ENCODE measurements at regions not wholly inside any gene's neighbourhood (a gene's known extent, or its start where the extent isn't known, plus 50 kb on each side); places are given as distances from the start of the nearest gene placed in this dataset.
"Not testable (repeated sequence)": the region's sequence is repeated elsewhere in the genome, so short reads cannot be mapped to it uniquely, and the experiment has no call there.

GRCh38 chr15:35956056-35956455 is 410.1 kb upstream of the DPH6 start:
- no peak for DNase-seq
- Mint-ChIP-seq H3K27ac (no peak overlapping the region), H3K4me1 (ENCODE audit: low read depth) (no peaks in the 10 kb centered on the region), H3K4me3 (no peak overlapping the region), H3K27me3 (no peaks in the 10 kb centered on the region), H3K9me3 (no peaks in the 10 kb centered on the region), H3K36me3 (ENCODE audit: low read depth) (no peaks in the 10 kb centered on the region)
- CTCF ChIA-PET: no interaction called here
- POLR2A ChIA-PET: no interaction called here
- ATAC-seq: no peak
- TF ChIP-seq, protein P1, sequence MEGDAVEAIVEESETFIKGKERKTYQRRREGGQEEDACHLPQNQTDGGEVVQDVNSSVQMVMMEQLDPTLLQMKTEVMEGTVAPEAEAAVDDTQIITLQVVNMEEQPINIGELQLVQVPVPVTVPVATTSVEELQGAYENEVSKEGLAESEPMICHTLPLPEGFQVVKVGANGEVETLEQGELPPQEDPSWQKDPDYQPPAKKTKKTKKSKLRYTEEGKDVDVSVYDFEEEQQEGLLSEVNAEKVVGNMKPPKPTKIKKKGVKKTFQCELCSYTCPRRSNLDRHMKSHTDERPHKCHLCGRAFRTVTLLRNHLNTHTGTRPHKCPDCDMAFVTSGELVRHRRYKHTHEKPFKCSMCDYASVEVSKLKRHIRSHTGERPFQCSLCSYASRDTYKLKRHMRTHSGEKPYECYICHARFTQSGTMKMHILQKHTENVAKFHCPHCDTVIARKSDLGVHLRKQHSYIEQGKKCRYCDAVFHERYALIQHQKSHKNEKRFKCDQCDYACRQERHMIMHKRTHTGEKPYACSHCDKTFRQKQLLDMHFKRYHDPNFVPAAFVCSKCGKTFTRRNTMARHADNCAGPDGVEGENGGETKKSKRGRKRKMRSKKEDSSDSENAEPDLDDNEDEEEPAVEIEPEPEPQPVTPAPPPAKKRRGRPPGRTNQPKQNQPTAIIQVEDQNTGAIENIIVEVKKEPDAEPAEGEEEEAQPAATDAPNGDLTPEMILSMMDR (IDR thresholded peaks at IDR 0.05): no peak
- intact Hi-C loops (cut with micrococcal nuclease): no loop called here

DNA sequence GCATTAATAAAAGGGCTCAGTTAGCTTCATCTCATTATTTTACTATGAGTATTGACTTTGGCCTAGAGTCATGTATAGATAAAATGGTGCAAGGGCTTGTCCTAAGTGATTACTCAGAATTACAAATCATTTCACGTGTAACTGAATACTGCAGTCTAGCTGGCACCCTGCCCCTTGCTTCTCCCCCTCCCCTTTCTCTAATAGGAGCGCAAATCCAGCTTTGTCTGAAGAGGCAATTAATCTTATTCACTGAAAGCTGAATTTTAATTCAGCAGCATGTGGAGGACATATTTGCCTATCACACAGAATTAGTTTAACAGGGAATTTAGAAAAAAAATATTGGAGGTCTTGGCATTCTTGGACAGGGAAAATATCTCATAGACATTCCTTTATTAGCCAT is 412.1 kb upstream of the DPH6 start:
- no peak for DNase-seq
- ATAC-seq: no peak
- no peaks in the 10 kb centered on the region for H3K27me3 Mint-ChIP-seq
- H3K27ac Mint-ChIP-seq: no peak overlapping the region
- H3K36me3 Mint-ChIP-seq (ENCODE audit: low read depth): no peaks in the 10 kb centered on the region
- H3K4me3 Mint-ChIP-seq: no peak overlapping the region
- TF ChIP-seq, protein P1 (IDR thresholded peaks at IDR 0.05): no peak
- no peaks in the 10 kb centered on the region for H3K9me3 Mint-ChIP-seq
- intact Hi-C loops (cut with micrococcal nuclease): no loop called here
- ChIA-PET CTCF (no interaction called here), POLR2A (interaction anchor here (0.7 kb wide), 1 partner anchor 1748 kb away, joined by 4 read pairs; no protein-coding TSS in a partner anchor)
- H3K4me1 Mint-ChIP-seq (ENCODE audit: low read depth): no peaks in the 10 kb centered on the region

DNA sequence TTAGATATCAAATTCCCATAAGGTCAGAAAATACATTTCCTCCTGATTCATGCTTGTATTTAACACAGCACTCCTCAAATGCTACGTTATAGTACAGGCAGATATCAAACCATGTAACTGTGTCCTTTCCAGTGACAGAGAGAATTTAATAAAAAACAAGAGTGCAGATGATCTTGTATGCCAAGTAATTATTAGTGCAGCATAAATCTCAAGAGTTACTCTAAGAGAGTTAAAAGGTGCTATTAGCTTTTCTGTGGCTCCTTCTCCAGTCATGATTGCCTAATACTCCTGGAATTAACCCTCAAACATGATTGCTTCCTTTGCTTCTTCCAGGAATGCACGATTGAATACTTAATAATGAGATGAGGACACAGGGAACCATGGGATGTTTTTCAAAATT is 413.0 kb upstream of the DPH6 start:
- Mint-ChIP-seq H3K4me3 (no peak overlapping the region), H3K36me3 (ENCODE audit: low read depth) (no peaks in the 10 kb centered on the region), H3K27me3 (no peaks in the 10 kb centered on the region), H3K4me1 (ENCODE audit: low read depth) (no peaks in the 10 kb centered on the region), H3K27ac (no peak overlapping the region), H3K9me3 (no peaks in the 10 kb centered on the region)
- TF ChIP-seq, protein P1 (IDR thresholded peaks at IDR 0.05): no peak
- no peak for ATAC-seq
- CTCF ChIA-PET: no interaction called here
- intact Hi-C loops (cut with micrococcal nuclease): no loop called here
- no peak for DNase-seq
- POLR2A ChIA-PET: no interaction called here

DNA sequence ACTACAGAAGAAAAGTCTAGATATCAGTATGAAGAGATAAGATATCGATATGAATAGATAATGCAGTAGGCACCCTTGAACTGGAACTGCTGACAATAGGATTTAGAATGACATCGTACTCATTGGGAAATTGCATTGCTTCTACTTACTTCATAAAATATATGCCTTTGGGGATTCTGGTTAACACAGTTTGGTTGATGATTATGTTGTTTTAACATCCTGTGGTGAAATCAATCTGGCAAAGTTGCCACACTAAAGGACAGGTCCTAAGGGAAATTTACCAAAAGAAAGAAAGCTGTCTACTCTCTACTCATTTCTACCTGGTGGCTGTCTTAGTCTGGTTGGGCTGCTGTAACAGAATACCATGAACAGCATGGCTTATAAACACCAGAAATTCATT is 417.4 kb upstream of the DPH6 start:
- no peak overlapping the region for H3K27ac Mint-ChIP-seq
- no peaks in the 10 kb centered on the region for H3K27me3 Mint-ChIP-seq
- CTCF ChIA-PET: no interaction called here
- TF ChIP-seq, protein P1 (IDR thresholded peaks at IDR 0.05): no peak
- intact Hi-C loops (cut with micrococcal nuclease): no loop called here
- DNase-seq (no peak), ATAC-seq (no peak)
- H3K4me3 Mint-ChIP-seq: no peak overlapping the region
- H3K4me1 Mint-ChIP-seq (ENCODE audit: low read depth): no peaks in the 10 kb centered on the region
- no peaks in the 10 kb centered on the region for H3K9me3 Mint-ChIP-seq
- POLR2A ChIA-PET: no interaction called here
- H3K36me3 Mint-ChIP-seq (ENCODE audit: low read depth): no peaks in the 10 kb centered on the region

DNA sequence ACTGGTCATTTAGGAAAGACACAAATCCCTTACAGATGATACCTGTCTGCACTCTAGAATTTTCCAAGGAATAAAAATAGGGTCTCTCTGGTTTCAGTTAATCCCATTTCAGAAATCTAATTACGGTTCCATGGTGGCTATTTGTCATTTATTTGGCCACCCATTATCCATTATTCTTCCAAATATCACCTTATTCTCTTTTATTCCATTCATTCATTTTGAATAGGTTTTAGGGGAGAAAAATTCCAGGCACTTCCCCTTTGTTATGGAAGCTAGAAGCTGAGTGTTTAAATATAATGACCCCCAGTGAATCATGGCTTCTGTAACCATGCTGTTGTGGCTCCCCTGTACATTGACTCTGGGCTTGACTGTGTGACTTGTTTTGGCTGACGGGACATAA is 420.8 kb upstream of the DPH6 start:
- CTCF ChIA-PET: no interaction called here
- TF ChIP-seq, protein P1 (IDR thresholded peaks at IDR 0.05): no peak
- no peaks in the 10 kb centered on the region for H3K36me3 Mint-ChIP-seq (ENCODE audit: low read depth)

DNA sequence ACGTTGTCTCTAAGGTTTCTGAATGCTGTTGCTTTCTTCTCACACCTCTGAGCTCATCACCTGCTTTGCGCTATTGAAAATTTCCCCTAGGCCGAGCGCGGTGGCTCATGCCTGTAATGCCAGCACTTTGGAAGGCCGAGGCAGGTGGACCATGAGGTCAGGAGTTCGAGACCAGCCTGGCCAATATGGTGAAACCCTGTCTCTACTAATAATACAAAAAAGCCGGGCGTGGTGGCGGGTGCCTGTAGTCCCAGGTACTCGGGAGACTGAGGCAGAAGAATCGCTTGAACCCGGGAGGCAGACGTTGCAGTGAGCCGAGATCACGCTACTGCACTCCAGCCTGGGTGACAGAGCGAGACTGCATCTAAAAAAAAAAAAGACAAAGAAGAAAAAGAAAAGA is 422.0 kb upstream of the DPH6 start:
- ATAC-seq; H3K36me3 Mint-ChIP-seq (ENCODE audit: low read depth); DNase-seq; CTCF ChIA-PET; H3K9me3 Mint-ChIP-seq; H3K4me1 Mint-ChIP-seq (ENCODE audit: low read depth); POLR2A ChIA-PET; H3K27me3 Mint-ChIP-seq; intact Hi-C loops (cut with micrococcal nuclease); H3K4me3 Mint-ChIP-seq; H3K27ac Mint-ChIP-seq: not testable (repeated sequence)

More for the DNA sequence above, 420.8 kb upstream of the DPH6 start:
- Mint-ChIP-seq H3K4me3 (no peak overlapping the region), H3K27ac (no peak overlapping the region), H3K9me3 (no peaks in the 10 kb centered on the region), H3K4me1 (ENCODE audit: low read depth) (no peaks in the 10 kb centered on the region), H3K27me3 (no peaks in the 10 kb centered on the region)
- intact Hi-C loops (cut with micrococcal nuclease): no loop called here
- DNase-seq: no peak
- no peak for ATAC-seq
- POLR2A ChIA-PET: no interaction called here
